ENCODE measurements at regions not wholly inside any gene's neighbourhood (a gene's known extent, or its start where the extent isn't known, plus 50 kb on each side); places are given as distances from the start of the nearest gene placed in this dataset.

DNA sequence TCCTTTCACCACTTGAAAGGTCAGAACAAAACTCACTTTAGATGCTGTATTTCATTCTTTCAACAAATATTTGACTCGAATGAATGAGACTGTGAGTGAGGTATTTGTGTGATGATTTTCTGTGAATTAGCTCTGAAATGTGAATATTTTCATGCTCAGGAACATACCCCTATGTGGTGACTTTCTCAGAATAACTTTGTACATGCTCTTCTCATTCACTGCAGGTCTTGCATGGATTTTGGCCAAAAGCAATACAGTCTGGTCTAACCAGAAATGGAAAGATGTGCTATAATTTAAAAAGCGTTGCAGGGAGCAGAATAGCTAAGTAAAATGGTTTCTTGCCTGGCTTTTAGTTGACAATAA, 75.5 kb downstream of the MYCN start:
- TF ChIP-seq, protein P1, sequence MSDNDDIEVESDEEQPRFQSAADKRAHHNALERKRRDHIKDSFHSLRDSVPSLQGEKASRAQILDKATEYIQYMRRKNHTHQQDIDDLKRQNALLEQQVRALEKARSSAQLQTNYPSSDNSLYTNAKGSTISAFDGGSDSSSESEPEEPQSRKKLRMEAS (IDR thresholded peaks at IDR 0.05; ENCODE audit: low read depth, low read length), result no peak
- TF ChIP-seq, protein P2, sequence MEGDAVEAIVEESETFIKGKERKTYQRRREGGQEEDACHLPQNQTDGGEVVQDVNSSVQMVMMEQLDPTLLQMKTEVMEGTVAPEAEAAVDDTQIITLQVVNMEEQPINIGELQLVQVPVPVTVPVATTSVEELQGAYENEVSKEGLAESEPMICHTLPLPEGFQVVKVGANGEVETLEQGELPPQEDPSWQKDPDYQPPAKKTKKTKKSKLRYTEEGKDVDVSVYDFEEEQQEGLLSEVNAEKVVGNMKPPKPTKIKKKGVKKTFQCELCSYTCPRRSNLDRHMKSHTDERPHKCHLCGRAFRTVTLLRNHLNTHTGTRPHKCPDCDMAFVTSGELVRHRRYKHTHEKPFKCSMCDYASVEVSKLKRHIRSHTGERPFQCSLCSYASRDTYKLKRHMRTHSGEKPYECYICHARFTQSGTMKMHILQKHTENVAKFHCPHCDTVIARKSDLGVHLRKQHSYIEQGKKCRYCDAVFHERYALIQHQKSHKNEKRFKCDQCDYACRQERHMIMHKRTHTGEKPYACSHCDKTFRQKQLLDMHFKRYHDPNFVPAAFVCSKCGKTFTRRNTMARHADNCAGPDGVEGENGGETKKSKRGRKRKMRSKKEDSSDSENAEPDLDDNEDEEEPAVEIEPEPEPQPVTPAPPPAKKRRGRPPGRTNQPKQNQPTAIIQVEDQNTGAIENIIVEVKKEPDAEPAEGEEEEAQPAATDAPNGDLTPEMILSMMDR (IDR thresholded peaks at IDR 0.05; ENCODE audit: low read depth, low read length), result no peak
- TF ChIP-seq POLR2A (IDR thresholded peaks at IDR 0.05; ENCODE audit: extremely low read depth, insufficient read length), result no peak
- no peak for TF ChIP-seq MYC (IDR thresholded peaks at IDR 0.05; ENCODE audit: low read depth, low read length)

All from NB4 (cell line).